ENCODE measurements at regions not wholly inside any gene's neighbourhood (a gene's known extent, or its start where the extent isn't known, plus 50 kb on each side); places are given as distances from the start of the nearest gene placed in this dataset.

DNA sequence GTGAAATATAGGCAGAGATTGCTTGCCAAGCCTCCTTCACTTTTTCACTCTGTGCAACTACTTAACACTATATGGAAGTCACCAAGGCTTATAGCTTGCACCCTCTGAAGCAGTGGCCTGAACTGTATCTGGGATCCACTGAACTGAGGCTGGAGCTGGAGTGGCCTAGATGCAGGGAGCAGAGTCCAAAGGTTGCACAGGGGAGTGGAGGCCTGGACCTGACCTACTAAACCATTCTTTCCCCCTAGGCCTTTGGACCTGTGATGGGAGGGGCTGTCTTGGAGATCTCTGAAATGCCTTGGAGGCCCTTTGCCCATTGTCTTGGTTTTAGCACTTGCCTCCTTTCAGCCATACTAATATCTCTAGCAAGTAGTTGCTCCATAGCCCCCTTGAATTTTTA lies 57.5 kb downstream of the P2RY1 start:
- TF ChIP-seq, protein P1, sequence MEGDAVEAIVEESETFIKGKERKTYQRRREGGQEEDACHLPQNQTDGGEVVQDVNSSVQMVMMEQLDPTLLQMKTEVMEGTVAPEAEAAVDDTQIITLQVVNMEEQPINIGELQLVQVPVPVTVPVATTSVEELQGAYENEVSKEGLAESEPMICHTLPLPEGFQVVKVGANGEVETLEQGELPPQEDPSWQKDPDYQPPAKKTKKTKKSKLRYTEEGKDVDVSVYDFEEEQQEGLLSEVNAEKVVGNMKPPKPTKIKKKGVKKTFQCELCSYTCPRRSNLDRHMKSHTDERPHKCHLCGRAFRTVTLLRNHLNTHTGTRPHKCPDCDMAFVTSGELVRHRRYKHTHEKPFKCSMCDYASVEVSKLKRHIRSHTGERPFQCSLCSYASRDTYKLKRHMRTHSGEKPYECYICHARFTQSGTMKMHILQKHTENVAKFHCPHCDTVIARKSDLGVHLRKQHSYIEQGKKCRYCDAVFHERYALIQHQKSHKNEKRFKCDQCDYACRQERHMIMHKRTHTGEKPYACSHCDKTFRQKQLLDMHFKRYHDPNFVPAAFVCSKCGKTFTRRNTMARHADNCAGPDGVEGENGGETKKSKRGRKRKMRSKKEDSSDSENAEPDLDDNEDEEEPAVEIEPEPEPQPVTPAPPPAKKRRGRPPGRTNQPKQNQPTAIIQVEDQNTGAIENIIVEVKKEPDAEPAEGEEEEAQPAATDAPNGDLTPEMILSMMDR (conservative IDR thresholded peaks at IDR 0.05 in 1 of 2, IDR thresholded peaks at IDR 0.05 in 1 of 2; ENCODE audit: low read depth in 1 of 2, low read length in 2 of 2), result no peak
- TF ChIP-seq EZH2 (IDR thresholded peaks at IDR 0.05; ENCODE audit: low read length, missing control alignments), result no peak

Measured in fibroblast of lung (primary cell).